ENCODE measurements at regions not wholly inside any gene's neighbourhood (a gene's known extent, or its start where the extent isn't known, plus 50 kb on each side); places are given as distances from the start of the nearest gene placed in this dataset.

DNA sequence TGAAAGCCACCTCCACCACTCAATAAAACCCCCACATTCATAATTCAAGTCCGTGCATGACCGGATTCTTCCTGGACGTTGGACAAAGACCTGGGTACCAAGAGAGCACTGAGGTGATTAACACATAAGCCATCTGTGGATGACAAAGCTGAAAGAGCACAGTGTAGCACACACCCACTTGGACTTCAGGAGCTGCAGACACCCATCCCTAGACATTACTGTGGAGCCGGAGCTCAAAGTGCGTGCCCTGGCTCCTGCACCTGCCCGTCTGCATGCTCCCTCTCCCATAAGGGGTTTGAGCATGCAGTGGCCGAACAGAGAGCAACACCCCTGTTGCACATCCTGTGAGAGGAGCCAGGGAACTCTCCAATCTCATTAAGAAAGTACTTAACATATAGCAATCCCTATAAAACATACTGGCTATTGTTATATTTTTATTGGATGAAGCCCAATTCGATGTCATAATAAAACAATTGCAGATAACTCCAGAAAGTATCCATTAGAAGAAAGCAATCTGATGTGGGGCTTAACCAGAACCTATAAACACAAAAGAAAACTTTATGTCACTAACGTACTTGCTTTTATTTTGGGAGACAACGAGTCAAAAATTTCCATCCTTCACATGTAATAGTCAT, 1174.2 kb upstream of the C9orf72 start:
- no peak overlapping the region for H3K27ac ChIP-seq
- TF ChIP-seq, protein P1, sequence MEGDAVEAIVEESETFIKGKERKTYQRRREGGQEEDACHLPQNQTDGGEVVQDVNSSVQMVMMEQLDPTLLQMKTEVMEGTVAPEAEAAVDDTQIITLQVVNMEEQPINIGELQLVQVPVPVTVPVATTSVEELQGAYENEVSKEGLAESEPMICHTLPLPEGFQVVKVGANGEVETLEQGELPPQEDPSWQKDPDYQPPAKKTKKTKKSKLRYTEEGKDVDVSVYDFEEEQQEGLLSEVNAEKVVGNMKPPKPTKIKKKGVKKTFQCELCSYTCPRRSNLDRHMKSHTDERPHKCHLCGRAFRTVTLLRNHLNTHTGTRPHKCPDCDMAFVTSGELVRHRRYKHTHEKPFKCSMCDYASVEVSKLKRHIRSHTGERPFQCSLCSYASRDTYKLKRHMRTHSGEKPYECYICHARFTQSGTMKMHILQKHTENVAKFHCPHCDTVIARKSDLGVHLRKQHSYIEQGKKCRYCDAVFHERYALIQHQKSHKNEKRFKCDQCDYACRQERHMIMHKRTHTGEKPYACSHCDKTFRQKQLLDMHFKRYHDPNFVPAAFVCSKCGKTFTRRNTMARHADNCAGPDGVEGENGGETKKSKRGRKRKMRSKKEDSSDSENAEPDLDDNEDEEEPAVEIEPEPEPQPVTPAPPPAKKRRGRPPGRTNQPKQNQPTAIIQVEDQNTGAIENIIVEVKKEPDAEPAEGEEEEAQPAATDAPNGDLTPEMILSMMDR (conservative IDR thresholded peaks at IDR 0.05; ENCODE audit: low read depth), result no peak
- DNase-seq (ENCODE audit: low spot score), result no peak
- ChIA-PET POLR2A (ENCODE audit: low non-redundant PET) (no interaction called here), CTCF (no interaction called here)

DNA sequence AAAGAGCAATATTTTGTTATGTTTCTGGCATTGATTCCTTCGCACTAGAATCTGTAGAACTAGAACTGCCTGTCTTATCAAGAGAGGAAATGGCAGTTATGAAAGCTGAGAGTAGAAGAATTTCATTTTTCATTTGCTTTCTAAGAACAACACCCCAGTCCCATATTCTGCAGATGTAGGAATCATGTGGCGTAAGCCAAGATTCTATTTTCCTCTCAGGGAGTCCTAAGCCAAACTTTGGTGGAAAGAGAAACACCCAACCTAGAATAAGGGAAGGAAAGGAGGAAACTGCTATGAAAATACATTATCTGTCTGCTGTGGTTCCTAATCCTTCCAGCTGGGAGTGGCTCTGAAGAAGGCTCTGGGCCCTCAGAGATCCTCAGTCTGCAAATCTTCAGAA, 1176.9 kb upstream of the C9orf72 start:
- H3K27ac ChIP-seq, result no peak overlapping the region
- TF ChIP-seq, protein P1 (conservative IDR thresholded peaks at IDR 0.05; ENCODE audit: low read depth), result no peak
- CTCF ChIA-PET, result no interaction called here
- POLR2A ChIA-PET (ENCODE audit: low non-redundant PET), result no interaction called here
- no peak for DNase-seq (ENCODE audit: low spot score)

DNA sequence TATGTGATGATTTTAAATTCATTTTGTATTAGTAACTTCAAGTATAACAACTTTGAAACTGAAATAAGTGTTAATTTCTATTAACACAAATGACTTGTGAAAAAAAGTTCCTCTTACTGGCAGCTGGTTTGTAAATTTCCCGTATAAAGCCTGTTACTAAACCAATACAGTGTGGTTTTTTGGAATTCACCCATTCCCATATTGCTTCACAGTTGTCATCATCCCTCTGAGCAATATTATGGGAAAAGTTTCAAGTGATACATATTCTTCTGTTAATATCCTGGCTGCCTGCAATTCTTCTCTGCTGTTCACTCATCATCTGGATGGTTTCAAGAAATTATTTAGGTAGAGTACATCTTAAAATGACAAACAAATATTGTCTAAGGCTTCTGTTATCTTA, 1185.1 kb upstream of the C9orf72 start:
- POLR2A ChIA-PET (ENCODE audit: low non-redundant PET), result no interaction called here
- DNase-seq (ENCODE audit: low spot score), result no peak
- CTCF ChIA-PET, result no interaction called here
- H3K27ac ChIP-seq, result no peak overlapping the region
- TF ChIP-seq, protein P1 (conservative IDR thresholded peaks at IDR 0.05; ENCODE audit: low read depth), result no peak

DNA sequence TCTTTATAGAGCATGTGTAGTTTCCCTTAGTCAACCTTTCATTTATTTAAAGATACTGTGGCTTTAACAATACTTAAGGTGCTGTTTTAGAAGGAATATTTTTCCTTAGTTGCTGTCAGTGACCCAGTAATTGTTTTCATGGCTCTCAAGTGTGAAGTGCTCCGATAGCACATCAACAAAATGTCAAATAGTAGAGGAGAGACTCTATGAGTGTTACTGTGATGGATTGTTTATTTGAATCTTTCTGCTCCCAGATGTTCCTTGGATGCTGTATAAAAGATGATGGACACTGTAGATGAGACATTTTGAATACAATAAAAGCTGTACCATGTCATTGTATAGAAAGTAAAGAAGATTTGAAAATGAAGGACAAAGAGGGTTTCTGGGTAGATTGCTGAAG, 1185.7 kb upstream of the C9orf72 start:
- CTCF ChIA-PET, result no interaction called here
- POLR2A ChIA-PET (ENCODE audit: low non-redundant PET), result no interaction called here
- H3K27ac ChIP-seq, result no peak overlapping the region
- no peak for DNase-seq (ENCODE audit: low spot score)
- TF ChIP-seq, protein P1 (conservative IDR thresholded peaks at IDR 0.05; ENCODE audit: low read depth), result no peak

DNA sequence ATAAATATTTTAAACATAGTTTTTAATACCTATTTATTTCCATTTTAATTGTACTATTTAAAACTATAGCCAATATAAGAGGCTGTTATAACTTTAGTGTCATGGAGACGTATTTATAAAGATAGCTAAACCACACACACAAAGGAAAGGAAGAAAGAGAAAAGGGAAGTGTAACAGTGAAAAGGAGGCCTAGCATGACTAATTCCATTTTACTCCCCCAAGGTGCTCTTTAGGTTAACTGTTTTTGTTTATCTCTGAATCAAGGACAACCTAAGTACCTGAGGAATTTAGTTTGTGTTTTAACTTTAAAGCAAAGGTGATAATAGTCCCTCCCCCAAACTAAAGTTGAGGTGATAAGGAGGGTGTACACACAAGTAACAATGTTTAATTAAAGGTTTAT, 1188.9 kb upstream of the C9orf72 start:
- no peak for DNase-seq (ENCODE audit: low spot score)
- H3K27ac ChIP-seq, result no peak overlapping the region
- ChIA-PET POLR2A (ENCODE audit: low non-redundant PET) (no interaction called here), CTCF (interaction anchor here (0.6 kb wide), 1 partner anchor 367 kb away, joined by 3 read pairs; no protein-coding TSS in a partner anchor)
- TF ChIP-seq, protein P1 (conservative IDR thresholded peaks at IDR 0.05; ENCODE audit: low read depth), result no peak

DNA sequence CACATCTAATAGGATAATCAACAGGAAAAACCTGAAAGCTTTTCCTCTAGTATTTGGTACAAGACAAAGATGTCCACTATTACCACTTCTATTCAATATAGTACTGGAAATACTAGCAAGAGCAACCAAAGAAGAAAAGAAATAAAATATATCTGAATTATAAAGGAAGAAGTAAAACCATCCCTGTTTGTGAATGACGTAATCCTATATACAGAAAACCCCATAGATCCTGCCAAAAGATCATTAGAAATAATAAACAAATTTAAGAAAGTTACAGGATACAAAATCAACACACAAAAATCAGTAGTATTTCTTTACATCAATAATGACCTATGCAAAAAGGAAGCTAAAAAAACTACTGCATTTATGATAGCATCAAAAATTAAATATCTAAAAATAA, 1191.3 kb upstream of the C9orf72 start:
- DNase-seq (ENCODE audit: low spot score), result no peak
- ChIA-PET POLR2A (ENCODE audit: low non-redundant PET) (no interaction called here), CTCF (interaction anchor here (2.5 kb wide), 1 partner anchor 10 kb away, joined by 12 read pairs; no protein-coding TSS in a partner anchor)
- no peak overlapping the region for H3K27ac ChIP-seq
- TF ChIP-seq, protein P1 (conservative IDR thresholded peaks at IDR 0.05; ENCODE audit: low read depth), result no peak

Data from RWPE1 (cell line).